Esophagus muscularis mucosa (tissue), 3 donors: ENCODE measurements at regions not wholly inside any gene's neighbourhood (a gene's known extent, or its start where the extent isn't known, plus 50 kb on each side); places are given as distances from the start of the nearest gene placed in this dataset.

Experiments
- POLR2AphosphoS5 ChIP-seq, 2 donors: sonication (generic); formaldehyde crosslinking; IDR thresholded peaks; one replicate each; pipeline ENCODE4 v1.6.1; 2017; ENCODE audit warnings: antibody characterized with exemption in 2 of 2
- TF ChIP-seq, protein P1 (sequence below), 3 experiments: fragments of 200-600 bp in 2 of 3; fragments of 450-650 bp in 1 of 3; sonication (generic) in 2 of 3; IDR thresholded peaks; one replicate each; pipeline ENCODE4 v1.5.1; 2017 to 2019; ENCODE audit warnings: antibody characterized with exemption in 3 of 3, mild to moderate bottlenecking in 2 of 3, moderate library complexity in 1 of 3

DNA sequence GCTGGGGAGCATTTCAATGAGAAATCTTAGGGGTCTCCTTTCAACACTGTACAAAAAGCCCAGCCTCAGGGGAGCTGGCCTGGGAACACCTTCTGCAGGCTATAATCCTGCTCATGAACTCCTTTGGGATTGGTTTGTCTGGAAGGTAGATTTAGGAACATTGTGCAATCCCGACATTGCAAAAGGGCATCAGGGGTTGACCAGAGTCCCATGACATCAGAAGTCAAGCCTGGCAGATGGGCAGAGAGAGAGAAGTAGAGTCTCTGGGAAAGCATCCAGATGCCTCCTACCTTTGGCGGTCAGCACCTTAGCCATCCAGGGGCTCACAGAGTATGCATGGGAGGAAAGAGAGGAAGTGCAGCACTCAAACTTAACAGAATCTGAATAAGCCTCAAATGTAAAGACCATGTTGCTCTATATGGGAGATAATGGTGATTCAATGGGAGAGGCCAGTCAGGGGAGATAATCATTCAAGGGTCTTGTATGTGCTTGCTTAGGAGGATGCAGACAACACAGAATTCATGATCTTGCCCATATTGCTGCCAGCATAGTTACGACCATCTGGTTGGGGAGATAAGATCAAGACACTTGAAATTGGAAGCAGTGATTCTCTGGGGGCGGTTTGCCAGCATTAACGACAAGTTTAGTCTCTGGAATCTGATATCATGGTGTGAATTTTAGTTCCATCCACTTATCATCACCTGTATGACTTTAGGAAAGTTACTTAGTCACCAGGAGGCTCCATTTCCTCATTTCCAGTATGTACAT, 58.3 kb upstream of the UPP2 start:
- no peak for TF ChIP-seq POLR2AphosphoS5 (IDR thresholded peaks at IDR 0.05)
- TF ChIP-seq, protein P1, sequence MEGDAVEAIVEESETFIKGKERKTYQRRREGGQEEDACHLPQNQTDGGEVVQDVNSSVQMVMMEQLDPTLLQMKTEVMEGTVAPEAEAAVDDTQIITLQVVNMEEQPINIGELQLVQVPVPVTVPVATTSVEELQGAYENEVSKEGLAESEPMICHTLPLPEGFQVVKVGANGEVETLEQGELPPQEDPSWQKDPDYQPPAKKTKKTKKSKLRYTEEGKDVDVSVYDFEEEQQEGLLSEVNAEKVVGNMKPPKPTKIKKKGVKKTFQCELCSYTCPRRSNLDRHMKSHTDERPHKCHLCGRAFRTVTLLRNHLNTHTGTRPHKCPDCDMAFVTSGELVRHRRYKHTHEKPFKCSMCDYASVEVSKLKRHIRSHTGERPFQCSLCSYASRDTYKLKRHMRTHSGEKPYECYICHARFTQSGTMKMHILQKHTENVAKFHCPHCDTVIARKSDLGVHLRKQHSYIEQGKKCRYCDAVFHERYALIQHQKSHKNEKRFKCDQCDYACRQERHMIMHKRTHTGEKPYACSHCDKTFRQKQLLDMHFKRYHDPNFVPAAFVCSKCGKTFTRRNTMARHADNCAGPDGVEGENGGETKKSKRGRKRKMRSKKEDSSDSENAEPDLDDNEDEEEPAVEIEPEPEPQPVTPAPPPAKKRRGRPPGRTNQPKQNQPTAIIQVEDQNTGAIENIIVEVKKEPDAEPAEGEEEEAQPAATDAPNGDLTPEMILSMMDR (IDR thresholded peaks at IDR 0.05): no peak
